HepG2 (cell line): ENCODE measurements at regions not wholly inside any gene's neighbourhood (a gene's known extent, or its start where the extent isn't known, plus 50 kb on each side); places are given as distances from the start of the nearest gene placed in this dataset.
A peak's percentile ranks its signal among the peaks of the same experiment; 100 is the strongest.

ENCODE experiments used
- ATAC-seq: fragments of 200-7000 bp; cut with Tn5 transposase; 3 replicates; pipeline ENCODE4 v1.9.1; 2020; ENCODE audit warnings: mild to moderate bottlenecking, moderate library complexity
- BruUV-seq: library from RNA; stranded (reverse); fragments of 400-500 nt; replicated peaks from 2 replicates; lab custom pipeline; 2021; lab: Mats Ljungman, UMichigan
- CTCF ChIA-PET: fragments of 300-600 bp; formaldehyde crosslinking; extraction: SDS; loops from one replicate; lab custom pipeline; 2021; ENCODE audit warnings: low total read pairs, inconsistent platforms, low intra/inter-chr PET ratio; lab: Yijun Ruan, JAX
- POLR2A ChIA-PET: fragments of 350-600 bp; sonication (Branson Sonifier 250); formaldehyde crosslinking; loops from one replicate; lab custom pipeline; 2020; ENCODE audit warnings: antibody characterized with exemption, inconsistent platforms; lab: Yijun Ruan, JAX
- DNase-seq: peaks from one replicate; pipeline ENCODE4 v3.0.0-alpha.2; 2015; ENCODE audit warnings: low spot score
- FAIRE-seq: peaks from 3 replicates; lab custom pipeline; 2011; peaks lifted over from hg19 to GRCh38; lab: Jason Lieb, UNC
- H2AFZ ChIP-seq: one replicate; pipeline ENCODE4 v1.6.1; 2011; ENCODE audit warnings: low read length, inconsistent platforms
- H3K27ac ChIP-seq: fragments of 300-600 bp; 3 replicates; pipeline ENCODE4 v1.8.0; 2011; ENCODE audit warnings: mixed run types, mild to moderate bottlenecking, mixed read lengths, low read length, inconsistent platforms; ENCODE audit not compliant: insufficient read depth; ENCODE audit errors: extremely low read length
- H3K27me3 ChIP-seq, 2 experiments: fragments of 200-600 bp in 1 of 2; 2 replicates in 1 of 2; 3 replicates in 1 of 2; pipeline versions ENCODE4 v1.6.0 to v1.8.0; 2011; ENCODE audit warnings: low read length in 2 of 2, mild to moderate bottlenecking in 2 of 2, moderate library complexity in 2 of 2, inconsistent platforms in 1 of 2; ENCODE audit not compliant: insufficient read depth in 2 of 2, control insufficient read depth in 1 of 2
- H3K36me3 ChIP-seq, 2 experiments: fragments of 200-600 bp in 1 of 2; replicated peaks in 1 of 2; 2 replicates in 1 of 2; 3 replicates in 1 of 2; pipeline versions ENCODE4 v1.5.1 to v1.8.0; 2011; ENCODE audit warnings: low read length in 2 of 2, inconsistent platforms in 1 of 2; ENCODE audit not compliant: insufficient read depth in 2 of 2, control insufficient read depth in 1 of 2
- H3K4me1 ChIP-seq: 2 replicates; pipeline ENCODE4 v1.5.1; 2012; ENCODE audit warnings: low read length, inconsistent platforms; ENCODE audit not compliant: insufficient read depth
- H3K4me2 ChIP-seq: 2 replicates; pipeline ENCODE4 v1.6.0; 2011; ENCODE audit warnings: low read depth, low read length, inconsistent platforms
- H3K4me3 ChIP-seq, 3 experiments: fragments of 200-600 bp in 1 of 3; sonication (generic), shearing (Covaris generic) in 1 of 3; replicated peaks in 1 of 3; 2 replicates each; pipeline ENCODE4 v1.5.1; 2011 to 2016; ENCODE audit warnings: low read length in 3 of 3, inconsistent platforms in 2 of 3, low read depth in 2 of 3, mild to moderate bottlenecking in 2 of 3, control low read depth in 1 of 3, mixed read lengths in 1 of 3; ENCODE audit not compliant: insufficient read depth in 1 of 3
- H3K79me2 ChIP-seq: one replicate; pipeline ENCODE4 v1.6.1; 2011; ENCODE audit warnings: low read length, inconsistent platforms; ENCODE audit not compliant: insufficient read depth
- H3K9ac ChIP-seq: 2 replicates; pipeline ENCODE4 v1.6.0; 2011; ENCODE audit warnings: mild to moderate bottlenecking, low read depth, low read length, inconsistent platforms; ENCODE audit not compliant: insufficient read depth
- H3K9me3 ChIP-seq: 2 replicates; pipeline ENCODE4 v1.5.1; 2012; ENCODE audit warnings: mild to moderate bottlenecking, low read length
- H4K20me1 ChIP-seq: 2 replicates; pipeline ENCODE4 v1.6.0; 2011; ENCODE audit warnings: inconsistent platforms, mild to moderate bottlenecking, low read length, moderate library complexity; ENCODE audit not compliant: insufficient read depth
- NR2F6 ChIP-seq, 2 experiments: IDR thresholded peaks; 2 replicates each; pipeline ENCODE4 v1.6.1; 2016; ENCODE audit warnings: antibody characterized with exemption in 1 of 2, mild to moderate bottlenecking in 1 of 2
- RXRB ChIP-seq: IDR thresholded peaks from 2 replicates; pipeline ENCODE4 v1.6.1; 2016; ENCODE audit warnings: borderline replicate concordance, missing genetic modification reagents, missing compliant biosample characterization
- WGBS: methylation state at CpG from one replicate; pipeline ENCODE4 v1.1.6; 2017; ENCODE audit warnings: low lambda C conversion rate; 5-methylcytosine and 5-hydroxymethylcytosine counted together
- in situ Hi-C: cut with HindIII; loops from 2 replicates; pipeline ENCODE4 v1.10.0; 2017; ENCODE audit warnings: low pct_unique_long_range_greater_than_20kb; ENCODE audit not compliant: extremely low pct_ligation_motif_present
- intact Hi-C: fragments of 100-400 bp; cut with micrococcal nuclease; formaldehyde crosslinking; loops from one replicate; pipeline ENCODE4 v1.10.0; 2022; ENCODE audit not compliant: unreplicated experiment
- TF ChIP-seq, protein P1 (sequence below): sonication (generic); formaldehyde crosslinking; IDR thresholded peaks from 2 replicates; pipeline ENCODE4 v1.8.0; 2022; ENCODE audit warnings: missing genetic modification reagents, mild to moderate bottlenecking, moderate library complexity, borderline replicate concordance

- H3K4me3 ChIP-seq: no peak overlapping the region
- no peak overlapping the region for H2AFZ ChIP-seq
- ChIA-PET POLR2A (no interaction called here), CTCF (no interaction called here)
- no peak overlapping the region for H3K4me2 ChIP-seq
- no peak overlapping the region for H3K9ac ChIP-seq
- 0 out of 2 replicates have a peak, but pooled peaks cover 3% of the 10 kb centered on the region for H4K20me1 ChIP-seq
- H3K9me3 ChIP-seq: no peaks in the 10 kb centered on the region
- no peak overlapping the region for H3K27ac ChIP-seq
- no peaks in the 10 kb centered on the region for H3K79me2 ChIP-seq
- peak; percentile 14 for ATAC-seq
- peaks cover 9 to 71% of the 10 kb centered on the region in 2 experiments for H3K27me3 ChIP-seq
- no peak for DNase-seq
- in situ Hi-C loops: loop anchor here (25.0 kb wide), 1 partner anchor 93 kb away; no protein-coding TSS in a partner anchor
- TF ChIP-seq, protein P1, sequence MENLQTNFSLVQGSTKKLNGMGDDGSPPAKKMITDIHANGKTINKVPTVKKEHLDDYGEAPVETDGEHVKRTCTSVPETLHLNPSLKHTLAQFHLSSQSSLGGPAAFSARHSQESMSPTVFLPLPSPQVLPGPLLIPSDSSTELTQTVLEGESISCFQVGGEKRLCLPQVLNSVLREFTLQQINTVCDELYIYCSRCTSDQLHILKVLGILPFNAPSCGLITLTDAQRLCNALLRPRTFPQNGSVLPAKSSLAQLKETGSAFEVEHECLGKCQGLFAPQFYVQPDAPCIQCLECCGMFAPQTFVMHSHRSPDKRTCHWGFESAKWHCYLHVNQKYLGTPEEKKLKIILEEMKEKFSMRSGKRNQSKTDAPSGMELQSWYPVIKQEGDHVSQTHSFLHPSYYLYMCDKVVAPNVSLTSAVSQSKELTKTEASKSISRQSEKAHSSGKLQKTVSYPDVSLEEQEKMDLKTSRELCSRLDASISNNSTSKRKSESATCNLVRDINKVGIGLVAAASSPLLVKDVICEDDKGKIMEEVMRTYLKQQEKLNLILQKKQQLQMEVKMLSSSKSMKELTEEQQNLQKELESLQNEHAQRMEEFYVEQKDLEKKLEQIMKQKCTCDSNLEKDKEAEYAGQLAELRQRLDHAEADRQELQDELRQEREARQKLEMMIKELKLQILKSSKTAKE (CRISPR knock-in tag): 0 out of 2 replicates have a peak, but pooled peaks have one; percentile 13
- TF ChIP-seq NR2F6 (IDR thresholded peaks at IDR 0.05): peak; percentile 22; the same call in 1 of the 2 replicates
- no peak for TF ChIP-seq NR2F6 (CRISPR knock-in tag; IDR thresholded peaks at IDR 0.05)
- no peak for TF ChIP-seq RXRB
- TF ChIP-seq, all 625 proteins: peak for 2
- peaks cover 32% of the 10 kb centered on the region for H3K4me1 ChIP-seq
- intact Hi-C loops: no loop called here
- FAIRE-seq: no peak
- BruUV-seq: no TSS peak
- no peaks in the 10 kb centered on the region for H3K36me3 ChIP-seq
- WGBS: 45% methylated on average over 10 of the region's 10 CpGs
Observed at GRCh38 chr2:15729709-15730544, 138.3 kb downstream of the DDX1 start.
